SK-N-SH (cell line): ENCODE measurements at regions not wholly inside any gene's neighbourhood (a gene's known extent, or its start where the extent isn't known, plus 50 kb on each side); places are given as distances from the start of the nearest gene placed in this dataset.

ENCODE experiments used
- CTCF ChIA-PET: fragments of 300-600, 350-600 bp; formaldehyde crosslinking; extraction: SDS; loops from one replicate; lab custom pipeline; 2021; lab: Yijun Ruan, JAX
- POLR2A ChIA-PET: fragments of 350-600 bp; sonication (Branson Sonifier 250); formaldehyde crosslinking; extraction: SDS; loops from one replicate; lab custom pipeline; 2020; ENCODE audit warnings: antibody characterized with exemption, inconsistent platforms; lab: Yijun Ruan, JAX
- DNase-seq: peaks from one replicate; pipeline ENCODE4 v3.0.0; 2012
- H2AFZ ChIP-seq: fragments of 200-600 bp; sonication (generic); 2 replicates; pipeline ENCODE4 v1.8.1; 2016; ENCODE audit warnings: antibody characterized with exemption, mild to moderate bottlenecking, low read depth
- H3F3A ChIP-seq: fragments of 200-600 bp; sonication (generic); replicated peaks from 2 replicates; pipeline ENCODE3; 2016; ENCODE audit warnings: antibody characterized with exemption, mild to moderate bottlenecking; ENCODE audit not compliant: insufficient read depth
- H3K27ac ChIP-seq, 2 experiments: fragments of 200-500 bp in 1 of 2; fragments of 200-600 bp in 1 of 2; sonication (Bioruptor generic) in 1 of 2; sonication (generic), shearing (Covaris generic) in 1 of 2; 2 replicates each; pipeline versions ENCODE4 v1.5.1 to v1.6.1; 2014 to 2016; ENCODE audit warnings: low read depth in 2 of 2, inconsistent platforms in 1 of 2, low read length in 1 of 2, mild to moderate bottlenecking in 1 of 2, mixed read lengths in 1 of 2
- H3K27me3 ChIP-seq: fragments of 200-600 bp; sonication (generic), shearing (Covaris generic); 2 replicates; pipeline ENCODE4 v1.6.1; 2016; ENCODE audit warnings: mixed run types; ENCODE audit not compliant: insufficient read depth
- H3K36me3 ChIP-seq, 2 experiments: fragments of 200-500 bp in 1 of 2; fragments of 200-600 bp in 1 of 2; sonication (Bioruptor generic) in 1 of 2; sonication (generic) in 1 of 2; replicated peaks in 1 of 2; 2 replicates each; pipeline versions ENCODE3 to v1.5.1; 2014 to 2016; ENCODE audit warnings: low read length in 1 of 2, mild to moderate bottlenecking in 1 of 2; ENCODE audit not compliant: insufficient read depth in 2 of 2, control insufficient read depth in 1 of 2
- H3K4me1 ChIP-seq, 2 experiments: fragments of 200-500 bp in 1 of 2; fragments of 200-600 bp in 1 of 2; sonication (Bioruptor generic) in 1 of 2; sonication (generic), shearing (Covaris generic) in 1 of 2; 2 replicates each; pipeline versions ENCODE4 v1.5.1 to v1.6.1; 2014 to 2016; ENCODE audit warnings: low read depth in 1 of 2, low read length in 1 of 2, mixed run types in 1 of 2; ENCODE audit not compliant: insufficient read depth in 2 of 2, control insufficient read depth in 1 of 2
- H3K4me2 ChIP-seq: fragments of 200-600 bp; sonication (generic), shearing (Covaris generic); 2 replicates; pipeline ENCODE4 v1.6.1; 2017; ENCODE audit warnings: mixed run types
- H3K4me3 ChIP-seq, 2 experiments: fragments of 200-500 bp in 1 of 2; fragments of 200-600 bp in 1 of 2; sonication (Bioruptor generic) in 1 of 2; sonication (generic), shearing (Covaris generic) in 1 of 2; 2 replicates each; pipeline versions ENCODE4 v1.5.1 to v1.8.1; 2014 to 2016; ENCODE audit warnings: low read depth in 2 of 2, inconsistent platforms in 1 of 2, low read length in 1 of 2, mild to moderate bottlenecking in 1 of 2, mixed read lengths in 1 of 2, moderate library complexity in 1 of 2
- H3K79me2 ChIP-seq: fragments of 200-600 bp; sonication (generic); 2 replicates; pipeline ENCODE4 v1.8.1; 2017; ENCODE audit warnings: mild to moderate bottlenecking; ENCODE audit not compliant: insufficient read depth
- H3K9ac ChIP-seq: fragments of 200-600 bp; sonication (generic); 2 replicates; pipeline ENCODE4 v1.6.1; 2017; ENCODE audit warnings: mixed run types
- H3K9me2 ChIP-seq: fragments of 200-600 bp; sonication (generic); 2 replicates; pipeline ENCODE4 v1.6.1; 2017; ENCODE audit warnings: mixed run types
- H3K9me3 ChIP-seq: fragments of 200-600 bp; sonication (generic); 2 replicates; pipeline ENCODE4 v1.6.1; 2017; ENCODE audit warnings: mixed run types, mild to moderate bottlenecking, moderate library complexity
- H4K20me1 ChIP-seq: fragments of 200-600 bp; sonication (generic); 2 replicates; pipeline ENCODE4 v1.6.1; 2017; ENCODE audit warnings: mild to moderate bottlenecking, mixed run types; ENCODE audit not compliant: insufficient read depth
- EP300 ChIP-seq, 2 experiments: IDR thresholded peaks; 2 replicates each; pipeline versions ENCODE4 v1.4.0 to v1.6.1; 2012; ENCODE audit warnings: borderline replicate concordance in 1 of 2, low read depth in 1 of 2, low read length in 1 of 2
- EZH2phosphoT487 ChIP-seq: fragments of 200-600 bp; sonication (generic); IDR thresholded peaks from 2 replicates; pipeline ENCODE4 v1.6.1; 2017; ENCODE audit warnings: low read depth, mixed run types, mild to moderate bottlenecking, antibody characterized with exemption, moderate library complexity, borderline replicate concordance
- FOXJ3 ChIP-seq: sonication (generic); formaldehyde crosslinking; IDR thresholded peaks from 2 replicates; pipeline ENCODE4 v1.5.1; 2020; ENCODE audit warnings: mild to moderate bottlenecking, missing genetic modification reagents
- GATA2 ChIP-seq: sonication (generic); formaldehyde crosslinking; IDR thresholded peaks from 2 replicates; pipeline ENCODE4 v1.5.0; 2020; ENCODE audit warnings: mild to moderate bottlenecking, missing genetic modification reagents
- JUND ChIP-seq: IDR thresholded peaks from 2 replicates; pipeline ENCODE4 v1.4.0; 2012
- MEF2A ChIP-seq: IDR thresholded peaks from 2 replicates; pipeline ENCODE4 v1.4.0; 2012; ENCODE audit warnings: low read depth, borderline replicate concordance
- NFIC ChIP-seq: IDR thresholded peaks from 2 replicates; pipeline ENCODE4 v1.4.0; 2012; ENCODE audit warnings: borderline replicate concordance
- NRF1 ChIP-seq: IDR thresholded peaks from 2 replicates; pipeline ENCODE4 v1.6.1; 2012; ENCODE audit warnings: low read depth, mild to moderate bottlenecking, low read length
- PBX3 ChIP-seq: IDR thresholded peaks from 2 replicates; pipeline ENCODE4; 2012
- RAD21 ChIP-seq: IDR thresholded peaks from 2 replicates; pipeline ENCODE4 v1.6.1; 2012; ENCODE audit warnings: mild to moderate bottlenecking, low read length
- RCOR1 ChIP-seq: fragments of 150-350 bp; IDR thresholded peaks from 2 replicates; pipeline ENCODE4 v1.6.1; 2017; ENCODE audit warnings: antibody characterized with exemption, low read length
- RXRA ChIP-seq: IDR thresholded peaks from 2 replicates; pipeline ENCODE4 v1.4.0; 2012; ENCODE audit warnings: low read depth, mild to moderate bottlenecking, borderline replicate concordance
- SIN3A ChIP-seq: IDR thresholded peaks from 2 replicates; pipeline ENCODE4 v1.6.1; 2012; ENCODE audit warnings: low read depth, mild to moderate bottlenecking, low read length, moderate library complexity, borderline replicate concordance
- SMC3 ChIP-seq: IDR thresholded peaks from 2 replicates; pipeline ENCODE4 v1.6.1; 2012; ENCODE audit warnings: low read depth, low read length, improper control_type of control experiment
- TAF1 ChIP-seq: IDR thresholded peaks from 2 replicates; pipeline ENCODE4 v1.6.1; 2012; ENCODE audit warnings: low read depth, mild to moderate bottlenecking, low read length, moderate library complexity, borderline replicate concordance
- TCF12 ChIP-seq: IDR thresholded peaks from 2 replicates; pipeline ENCODE4 v1.4.0; 2012
- YY1 ChIP-seq: IDR thresholded peaks from 2 replicates; pipeline ENCODE4 v1.4.0; 2012; ENCODE audit warnings: low read depth, mild to moderate bottlenecking
- WGBS: methylation state at CpG from one replicate; pipeline ENCODE4 v1.1.6; 2017; ENCODE audit warnings: low lambda C conversion rate; 5-methylcytosine and 5-hydroxymethylcytosine counted together

GRCh38 chr3:80023010-80023409 lies 255.2 kb upstream of the ROBO1 start:
- no peak overlapping the region for H2AFZ ChIP-seq
- H3K36me3 ChIP-seq, result no peaks in the 10 kb centered on the region
- no peaks in the 10 kb centered on the region for H3K4me1 ChIP-seq
- CTCF ChIA-PET, result interaction anchor here (0.9 kb wide), 1 partner anchor 19 kb away, joined by 4 read pairs; no protein-coding TSS in a partner anchor
- no peaks in the 10 kb centered on the region for H3K9me2 ChIP-seq
- H3K4me2 ChIP-seq, result no peak overlapping the region
- H3K9me3 ChIP-seq, result no peaks in the 10 kb centered on the region
- H3K27me3 ChIP-seq, result no peaks in the 10 kb centered on the region
- 48% methylated on average over 2 of the region's 2 CpGs for WGBS
- no peak overlapping the region for H3K4me3 ChIP-seq
- H4K20me1 ChIP-seq, result no peaks in the 10 kb centered on the region
- DNase-seq, result no peak
- POLR2A ChIA-PET, result no interaction called here
- no peak overlapping the region for H3K27ac ChIP-seq
- H3K9ac ChIP-seq, result no peak overlapping the region
- no peaks in the 10 kb centered on the region for H3K79me2 ChIP-seq
- no peaks in the 10 kb centered on the region for H3F3A ChIP-seq
- no peak for TF ChIP-seq PBX3

DNA sequence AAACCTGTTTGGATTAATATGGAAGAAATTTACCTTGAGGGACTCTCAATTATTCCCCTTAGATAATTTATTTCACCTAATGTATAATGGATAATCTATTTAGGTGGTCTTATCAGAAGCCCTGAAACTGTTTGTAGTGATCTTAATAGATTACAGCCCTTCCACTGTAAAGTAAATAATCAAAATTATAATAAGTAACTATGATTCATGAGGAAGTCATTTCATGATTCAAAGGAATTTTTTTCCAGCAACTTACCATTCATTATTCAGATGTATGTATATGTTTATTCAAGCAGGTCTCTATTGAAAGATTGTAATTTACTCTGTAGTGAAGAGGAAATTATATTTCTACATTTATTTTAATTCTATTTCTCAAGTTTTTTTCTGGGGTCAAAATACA lies 250.6 kb upstream of the ROBO1 start:
- H4K20me1 ChIP-seq, result no peaks in the 10 kb centered on the region
- ChIA-PET POLR2A (no interaction called here), CTCF (interaction anchor here (0.6 to 1.6 kb wide), 2 partner anchors 16 to 25 kb away, joined by 3 read pairs; no protein-coding TSS in a partner anchor)
- no peaks in the 10 kb centered on the region for H3K9me3 ChIP-seq
- H3K36me3 ChIP-seq, result no peaks in the 10 kb centered on the region
- no peaks in the 10 kb centered on the region for H3K4me1 ChIP-seq
- H3K4me3 ChIP-seq, result no peak overlapping the region
- no peaks in the 10 kb centered on the region for H3K79me2 ChIP-seq
- H3K9ac ChIP-seq, result no peak overlapping the region
- no peak for TF ChIP-seq GATA2 (CRISPR knock-in tag)
- TF ChIP-seq EZH2phosphoT487, result no peak
- TF ChIP-seq RCOR1, result no peak
- TF ChIP-seq RAD21, result no peak
- no peak for TF ChIP-seq SMC3
- no peak for TF ChIP-seq YY1
- no peak for TF ChIP-seq TCF12
- TF ChIP-seq SIN3A, result no peak
- TF ChIP-seq MEF2A, result no peak
- no peak for TF ChIP-seq NFIC
- no peak for TF ChIP-seq TAF1
- TF ChIP-seq JUND, result no peak
- no peak for TF ChIP-seq FOXJ3 (CRISPR knock-in tag)
- TF ChIP-seq EP300 (IDR thresholded peaks at IDR 0.05; ENCODE audit: borderline replicate concordance in 1 of 2, low read depth in 1 of 2, low read length in 1 of 2), result no peak
- no peak for TF ChIP-seq NRF1
- no peak for TF ChIP-seq RXRA
- H3K4me2 ChIP-seq, result no peak overlapping the region
- DNase-seq, result no peak
- H2AFZ ChIP-seq, result no peak overlapping the region
- no peaks in the 10 kb centered on the region for H3K27me3 ChIP-seq
- no peaks in the 10 kb centered on the region for H3K9me2 ChIP-seq
- no peaks in the 10 kb centered on the region for H3F3A ChIP-seq
- H3K27ac ChIP-seq, result no peak overlapping the region
